ENCODE measurements at regions not wholly inside any gene's neighbourhood (a gene's known extent, or its start where the extent isn't known, plus 50 kb on each side); places are given as distances from the start of the nearest gene placed in this dataset.

GRCh38 chr4:100284129-100284880 lies 94.0 kb upstream of the DDIT4L start:
- TF ChIP-seq CTCF (IDR thresholded peaks at IDR 0.05) (no peak), POLR2A (IDR thresholded peaks at IDR 0.05) (no peak)

All from ovary (tissue), 3 donors.